Activated CD4-positive, alpha-beta T cell treated with anti-CD3 and anti-CD28 coated beads for 36 hours (primary cell): ENCODE measurements at regions not wholly inside any gene's neighbourhood (a gene's known extent, or its start where the extent isn't known, plus 50 kb on each side); places are given as distances from the start of the nearest gene placed in this dataset.

Experiments used
- ATAC-seq: fragments of 200-7000 bp; cut with Tn5 transposase; one replicate; pipeline ENCODE4 v1.10.0; 2021; ENCODE audit warnings: mild to moderate bottlenecking, moderate library complexity
- CTCF ChIA-PET: fragments of 350-600 bp; sonication (Branson Sonifier 250); formaldehyde crosslinking; loops from one replicate; lab custom pipeline; 2021; ENCODE audit warnings: antibody characterized with exemption; lab: Charles Lee
- POLR2A ChIA-PET: fragments of 350-600 bp; sonication (Branson Sonifier 250); formaldehyde crosslinking; loops from one replicate; lab custom pipeline; 2021; ENCODE audit warnings: antibody characterized with exemption, inconsistent platforms; lab: Charles Lee
- DNase-seq: peaks from one replicate; pipeline ENCODE4 v3.0.0-alpha.2; 2020
- H3K27ac Mint-ChIP-seq: one replicate; pipeline ENCODE4 v1.8.0; 2021; ENCODE audit warnings: mixed read lengths
- H3K27me3 Mint-ChIP-seq: one replicate; pipeline ENCODE4 v1.8.0; 2021; ENCODE audit warnings: mixed read lengths
- H3K36me3 Mint-ChIP-seq: one replicate; pipeline ENCODE4 v1.8.0; 2021; ENCODE audit warnings: low read depth, mixed read lengths
- H3K4me1 Mint-ChIP-seq: one replicate; pipeline ENCODE4 v1.8.0; 2021; ENCODE audit warnings: mixed read lengths
- H3K4me3 Mint-ChIP-seq: one replicate; pipeline ENCODE4 v1.8.0; 2021; ENCODE audit warnings: mild to moderate bottlenecking, moderate library complexity, mixed read lengths
- H3K9me3 Mint-ChIP-seq: one replicate; pipeline ENCODE4 v1.8.0; 2021; ENCODE audit warnings: low read depth, mixed read lengths
- intact Hi-C, 2 experiments: fragments of 100-400 bp; cut with DNase I in 1 of 2; cut with micrococcal nuclease in 1 of 2; formaldehyde crosslinking; loops; one replicate each; pipeline versions ENCODE4 v1.14.2 to v1.15.1; 2022 to 2024; cut with DNase I, micrococcal nuclease

- H3K36me3 Mint-ChIP-seq = no peaks in the 10 kb centered on the region
- ChIA-PET CTCF (interaction anchor here (1.6 to 2.6 kb wide), 2 partner anchors 9 to 13 kb away, joined by 6 to 13 read pairs; no protein-coding TSS in a partner anchor), POLR2A (no interaction called here)
- peaks cover 13% of the 10 kb centered on the region for H3K4me1 Mint-ChIP-seq
- DNase-seq (no peak), ATAC-seq (no peak)
- no peak overlapping the region for H3K27ac Mint-ChIP-seq
- H3K27me3 Mint-ChIP-seq = peaks cover 2% of the 10 kb centered on the region
- no peak overlapping the region for H3K4me3 Mint-ChIP-seq
- H3K9me3 Mint-ChIP-seq = no peaks in the 10 kb centered on the region
- intact Hi-C loops = no loop called here
Measured at GRCh38 chr13:31896427-31896826, 135.1 kb upstream of the FRY start.

DNA sequence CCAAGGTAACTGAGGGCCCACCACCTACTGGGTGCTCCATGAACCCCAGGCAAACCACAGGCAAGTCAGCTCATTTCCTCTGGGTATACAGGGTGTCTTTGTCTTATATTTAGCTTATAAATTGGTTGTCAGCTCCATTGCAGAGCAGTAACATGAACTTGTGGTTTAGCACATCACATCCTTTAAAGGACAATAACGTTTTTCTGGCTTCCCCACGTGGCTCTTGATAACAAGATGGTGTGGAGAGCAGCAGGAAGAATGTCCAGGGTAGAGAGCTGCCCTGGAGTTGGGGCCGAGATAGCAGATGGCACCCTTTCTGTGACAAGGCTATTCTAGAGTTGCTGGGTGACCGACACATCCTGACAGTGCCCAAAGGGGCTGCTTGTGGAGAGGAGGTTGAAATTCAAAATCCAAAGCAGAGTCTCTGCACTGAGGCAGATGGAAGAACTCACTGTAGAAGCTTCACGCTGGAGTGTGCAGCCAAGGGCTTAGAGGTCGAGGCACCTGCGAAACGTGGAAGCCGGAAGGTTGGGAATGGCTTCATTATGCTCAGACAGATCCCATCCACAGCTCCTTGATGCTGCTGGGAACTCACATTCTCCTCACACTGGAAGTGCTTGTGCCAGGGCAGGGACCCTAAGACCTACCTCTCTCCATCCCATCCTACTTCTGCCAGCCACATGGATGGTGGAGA, 133.0 kb upstream of the FRY start:
- ATAC-seq = no peak
- no peaks in the 10 kb centered on the region for H3K9me3 Mint-ChIP-seq
- POLR2A ChIA-PET = no interaction called here

DNA sequence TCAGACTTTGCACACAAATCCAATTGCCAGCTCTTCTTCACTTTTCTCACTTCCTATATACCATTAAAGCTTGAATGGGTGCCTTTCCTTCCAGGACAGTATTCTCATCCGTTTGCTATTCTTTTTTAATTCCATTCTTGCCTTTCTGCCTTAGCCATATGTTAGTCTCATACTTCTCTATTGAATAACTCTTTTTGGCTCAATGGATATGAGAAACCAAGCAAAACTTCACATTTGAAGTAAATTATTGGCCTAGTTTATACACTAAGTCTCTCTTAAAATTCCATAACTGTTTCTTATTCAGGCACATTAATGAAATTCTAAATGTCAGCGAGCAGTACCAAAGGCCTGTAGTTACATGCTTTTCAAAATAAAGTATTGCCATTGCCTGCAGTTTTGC, 129.6 kb upstream of the FRY start:
- DNase-seq (no peak), ATAC-seq (no peak)
- H3K4me1 Mint-ChIP-seq = peaks cover 17% of the 10 kb centered on the region
- no peaks in the 10 kb centered on the region for H3K27me3 Mint-ChIP-seq
- CTCF ChIA-PET = interaction anchor here (1.5 kb wide), 1 partner anchor 8 kb away, joined by 5 read pairs; no protein-coding TSS in a partner anchor
- intact Hi-C loops = no loop called here
- no peak overlapping the region for H3K4me3 Mint-ChIP-seq
- no peak overlapping the region for H3K27ac Mint-ChIP-seq
- no peaks in the 10 kb centered on the region for H3K36me3 Mint-ChIP-seq
- H3K9me3 Mint-ChIP-seq = no peaks in the 10 kb centered on the region
- POLR2A ChIA-PET = no interaction called here

More for the DNA sequence above, 133.0 kb upstream of the FRY start:
- intact Hi-C loops = no loop called here
- no peak for DNase-seq
- CTCF ChIA-PET = interaction anchor here (0.6 to 2.4 kb wide), 2 partner anchors 12 to 628 kb away, joined by 3 to 11 read pairs; no protein-coding TSS in a partner anchor
- no peak overlapping the region for H3K27ac Mint-ChIP-seq
- peaks cover 19% of the 10 kb centered on the region for H3K4me1 Mint-ChIP-seq
- peaks cover 2% of the 10 kb centered on the region for H3K27me3 Mint-ChIP-seq
- H3K4me3 Mint-ChIP-seq = no peak overlapping the region
- H3K36me3 Mint-ChIP-seq = no peaks in the 10 kb centered on the region

GRCh38 chr13:31903111-31903815, 128.3 kb upstream of the FRY start:
- no peak for DNase-seq
- ChIA-PET CTCF (no interaction called here), POLR2A (no interaction called here)
- H3K36me3 Mint-ChIP-seq = no peaks in the 10 kb centered on the region
- no peaks in the 10 kb centered on the region for H3K9me3 Mint-ChIP-seq
- peaks cover 11% of the 10 kb centered on the region for H3K4me1 Mint-ChIP-seq
- no peak for ATAC-seq
- H3K4me3 Mint-ChIP-seq = no peak overlapping the region
- H3K27ac Mint-ChIP-seq = no peak overlapping the region
- H3K27me3 Mint-ChIP-seq = peaks cover 4% of the 10 kb centered on the region
- intact Hi-C loops = no loop called here

DNA sequence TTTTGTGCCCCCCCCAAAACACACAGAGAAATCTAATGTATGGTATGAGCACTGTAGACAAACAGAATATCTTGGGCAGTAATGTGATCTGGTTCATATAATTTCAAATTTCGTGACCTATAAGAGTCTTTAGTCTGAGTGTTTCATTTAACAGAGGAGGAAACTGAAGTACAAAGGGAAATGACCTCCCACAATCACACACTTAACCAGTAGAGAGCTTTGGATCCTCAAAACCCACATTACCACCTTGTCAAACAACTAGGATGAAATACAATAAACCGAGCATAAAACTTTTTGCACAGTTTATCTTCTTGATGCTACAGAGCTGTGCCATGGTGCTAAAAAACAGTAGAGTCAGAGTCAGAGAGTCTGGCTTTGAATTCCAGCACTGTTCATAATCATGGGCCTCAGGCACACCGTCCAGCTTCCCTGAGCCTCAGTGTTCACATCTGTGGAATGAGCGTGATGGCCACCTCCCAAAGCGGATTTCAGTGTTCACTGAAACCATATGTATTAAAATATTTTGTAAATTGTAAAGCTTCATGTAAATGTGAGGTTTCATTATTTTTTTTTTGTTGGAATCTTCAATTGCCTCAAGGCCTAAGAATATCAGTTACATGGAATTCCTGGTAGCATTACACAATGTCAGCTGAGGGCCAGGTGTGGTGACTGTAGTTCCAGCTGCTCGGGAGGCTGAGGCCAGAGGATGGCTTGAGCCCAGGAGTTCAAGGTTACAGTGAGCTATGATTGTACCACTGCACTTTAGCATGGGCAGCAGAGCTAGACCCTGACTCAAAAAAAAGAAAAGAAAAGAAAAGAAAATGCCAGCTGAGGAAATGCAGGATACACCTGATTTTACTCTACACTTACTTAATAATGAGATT, 126.4 kb upstream of the FRY start:
- DNase-seq (no peak), ATAC-seq (no peak)
- H3K36me3 Mint-ChIP-seq = no peaks in the 10 kb centered on the region
- intact Hi-C loops = no loop called here
- ChIA-PET POLR2A (interaction anchor here (0.5 kb wide), 1 partner anchor 470 kb away, joined by 4 read pairs; no protein-coding TSS in a partner anchor), CTCF (interaction anchor here (0.6 to 1.7 kb wide), 3 partner anchors 9 to 263 kb away, joined by 3 to 6 read pairs (median 3); no protein-coding TSS in a partner anchor)
- no peaks in the 10 kb centered on the region for H3K9me3 Mint-ChIP-seq
- peaks cover 4% of the 10 kb centered on the region for H3K27me3 Mint-ChIP-seq
- no peak overlapping the region for H3K4me3 Mint-ChIP-seq
- H3K27ac Mint-ChIP-seq = no peak overlapping the region
- peaks cover 11% of the 10 kb centered on the region for H3K4me1 Mint-ChIP-seq

DNA sequence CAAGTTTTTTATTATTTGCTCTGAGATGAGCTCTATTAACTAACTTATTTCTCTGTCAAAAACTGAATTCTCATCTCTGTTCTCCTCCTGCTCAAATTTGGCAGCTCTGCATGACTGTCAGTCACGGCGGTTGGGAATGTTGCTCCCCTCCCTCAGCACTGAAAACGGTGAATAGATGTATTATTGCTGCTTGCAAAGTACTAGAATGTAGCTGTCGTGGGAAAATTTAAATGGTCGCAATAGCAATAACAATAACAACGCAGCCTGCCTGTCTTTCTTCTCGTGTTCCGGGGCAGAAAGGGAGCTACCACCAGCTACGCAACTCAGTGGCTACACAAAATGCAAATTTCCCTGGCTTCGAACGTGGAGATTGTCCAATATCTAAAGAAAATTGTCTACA, 125.6 kb upstream of the FRY start:
- DNase-seq (no peak), ATAC-seq (no peak)
- H3K4me3 Mint-ChIP-seq = no peak overlapping the region
- peaks cover 11% of the 10 kb centered on the region for H3K4me1 Mint-ChIP-seq
- H3K9me3 Mint-ChIP-seq = no peaks in the 10 kb centered on the region
- intact Hi-C loops = no loop called here
- H3K27me3 Mint-ChIP-seq = peaks cover 4% of the 10 kb centered on the region
- ChIA-PET POLR2A (no interaction called here), CTCF (interaction anchor here (0.5 to 1.7 kb wide), 4 partner anchors 10 to 158 kb away, joined by 3 to 6 read pairs (median 4); no protein-coding TSS in a partner anchor)
- no peaks in the 10 kb centered on the region for H3K36me3 Mint-ChIP-seq
- no peak overlapping the region for H3K27ac Mint-ChIP-seq

DNA sequence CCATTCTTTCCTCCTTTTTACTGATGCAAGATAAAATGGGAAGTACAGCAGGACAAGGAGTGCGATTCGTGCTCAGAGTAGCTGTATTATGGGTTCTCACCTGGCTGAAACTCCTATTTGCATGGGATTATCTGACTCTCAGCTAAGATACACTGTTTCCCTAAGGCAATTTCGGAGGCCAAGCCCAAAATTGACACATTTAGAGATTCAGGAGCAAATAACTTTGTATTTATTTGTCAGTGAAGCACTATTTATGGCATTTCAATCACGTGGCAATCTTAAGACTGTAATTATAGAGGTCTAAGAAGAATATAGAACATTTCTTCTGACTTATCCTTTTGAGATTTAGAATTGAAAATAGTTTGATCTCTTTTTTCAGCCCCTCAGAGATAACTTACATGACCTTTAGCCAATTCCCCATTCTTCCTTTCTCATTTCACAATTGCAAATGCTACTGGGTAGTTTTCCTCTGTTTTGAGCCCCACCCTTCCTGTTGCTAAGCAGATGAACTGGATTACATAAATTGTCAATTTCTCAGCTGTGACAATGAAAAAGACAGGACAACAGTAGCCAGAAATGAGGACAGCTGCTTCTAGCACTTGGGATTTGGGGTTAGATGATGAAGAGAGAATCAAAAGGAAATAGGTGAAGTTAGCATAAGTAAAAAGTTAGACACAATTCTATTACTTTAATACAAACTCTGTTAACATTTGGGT, 122.7 kb upstream of the FRY start:
- H3K9me3 Mint-ChIP-seq = no peaks in the 10 kb centered on the region
- no peak overlapping the region for H3K4me3 Mint-ChIP-seq
- H3K27ac Mint-ChIP-seq = no peak overlapping the region
- peaks cover 4% of the 10 kb centered on the region for H3K27me3 Mint-ChIP-seq
- no peaks in the 10 kb centered on the region for H3K36me3 Mint-ChIP-seq
- intact Hi-C loops = loop anchor here in 1 of 2 experiments (2.0 kb wide), 1 partner anchor 672 kb away; no protein-coding TSS in a partner anchor
- ATAC-seq = no peak
- POLR2A ChIA-PET = no interaction called here
- peaks cover 3% of the 10 kb centered on the region for H3K4me1 Mint-ChIP-seq
- CTCF ChIA-PET = interaction anchor here (0.6 to 2.4 kb wide), 19 partner anchors 9 to 1651 kb away, joined by 3 to 41 read pairs (median 9); partner anchors contain the start of genes BRCA2 and ZAR1L
- DNase-seq = no peak

DNA sequence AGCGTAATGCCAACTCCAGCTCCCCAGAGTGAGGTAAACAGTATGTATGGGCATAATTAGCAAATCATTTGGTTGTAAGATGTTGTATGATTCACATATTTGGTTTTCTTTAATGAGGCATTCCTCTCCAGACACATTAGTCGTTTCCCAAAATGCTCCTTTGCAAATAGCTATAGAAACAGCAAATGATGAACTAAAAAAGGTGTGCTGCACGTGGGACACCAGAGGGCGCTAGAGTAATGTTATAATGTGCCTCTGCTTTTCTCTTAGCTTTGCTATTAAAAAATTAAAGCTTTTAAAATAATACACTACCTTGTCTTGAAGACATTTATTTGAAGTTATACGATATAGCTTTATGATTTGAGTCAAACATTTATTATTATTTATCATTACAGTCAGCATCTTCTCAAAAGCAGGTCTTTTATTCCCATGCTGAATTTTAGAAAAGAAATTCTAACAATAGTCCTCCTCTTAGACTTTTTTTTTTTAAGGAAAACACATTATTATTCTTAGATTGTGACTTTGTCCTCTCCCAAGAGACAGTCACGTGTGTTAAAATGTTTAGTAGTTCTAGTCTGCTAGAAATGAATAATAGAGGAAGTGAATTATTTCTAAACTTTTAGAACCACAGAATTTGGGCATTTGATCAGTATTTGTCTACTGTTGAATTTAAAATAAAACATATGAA, 121.6 kb upstream of the FRY start:
- POLR2A ChIA-PET = no interaction called here
- Mint-ChIP-seq H3K27me3 (peaks cover 4% of the 10 kb centered on the region), H3K4me1 (no peaks in the 10 kb centered on the region), H3K27ac (no peak overlapping the region), H3K9me3 (no peaks in the 10 kb centered on the region), H3K4me3 (no peak overlapping the region), H3K36me3 (no peaks in the 10 kb centered on the region)
- ATAC-seq (no peak), DNase-seq (peak; percentile 69)
- CTCF ChIA-PET = interaction anchor here (0.6 to 2.4 kb wide), 59 partner anchors 9 to 1624 kb away, joined by 3 to 41 read pairs (median 4); partner anchors contain the start of genes BRCA2 and ZAR1L
- intact Hi-C loops = loop anchor here (1.0 to 10.0 kb wide), 5 partner anchors 115 to 671 kb away; no protein-coding TSS in a partner anchor

GRCh38 chr13:31910633-31911032, 120.9 kb upstream of the FRY start:
- POLR2A ChIA-PET = no interaction called here
- DNase-seq (no peak), ATAC-seq (no peak)
- Mint-ChIP-seq H3K36me3 (no peaks in the 10 kb centered on the region), H3K27me3 (peaks cover 4% of the 10 kb centered on the region), H3K9me3 (no peaks in the 10 kb centered on the region), H3K4me1 (no peaks in the 10 kb centered on the region), H3K4me3 (no peak overlapping the region), H3K27ac (no peak overlapping the region)
- intact Hi-C loops = loop anchor here (1.0 to 10.0 kb wide), 4 partner anchors 114 to 532 kb away; no protein-coding TSS in a partner anchor
- CTCF ChIA-PET = interaction anchor here (0.6 to 2.4 kb wide), 42 partner anchors 9 to 670 kb away, joined by 3 to 41 read pairs (median 5); partner anchors contain the start of genes BRCA2 and ZAR1L
